BE2C (cell line): ENCODE measurements at regions not wholly inside any gene's neighbourhood (a gene's known extent, or its start where the extent isn't known, plus 50 kb on each side); places are given as distances from the start of the nearest gene placed in this dataset.

Experiments used
- DNase-seq: peaks from one replicate; pipeline ENCODE4 v3.0.0-alpha.2; 2020
- H3K27me3 ChIP-seq: fragments of 250-450 bp; sonication (Bioruptor Pico); 2 replicates; pipeline ENCODE4 v1.5.1; 2020; ENCODE audit warnings: mild to moderate bottlenecking
- H3K36me3 ChIP-seq: fragments of 250-450 bp; sonication (Bioruptor Pico); 2 replicates; pipeline ENCODE4 v1.5.1; 2020; ENCODE audit warnings: mild to moderate bottlenecking
- H3K4me1 ChIP-seq: fragments of 250-450 bp; sonication (Bioruptor Pico); 2 replicates; pipeline ENCODE4 v1.5.1; 2020
- H3K4me3 ChIP-seq: 2 replicates; pipeline ENCODE4 v1.5.1; 2011; ENCODE audit warnings: low read depth, low read length
- H3K9me3 ChIP-seq: fragments of 250-450 bp; sonication (Bioruptor Pico); 2 replicates; pipeline ENCODE4 v1.5.1; 2020
- TF ChIP-seq, protein P1 (sequence below): IDR thresholded peaks from 2 replicates; pipeline ENCODE4 v1.5.1; 2012; ENCODE audit warnings: mild to moderate bottlenecking, low read depth, low read length

DNA sequence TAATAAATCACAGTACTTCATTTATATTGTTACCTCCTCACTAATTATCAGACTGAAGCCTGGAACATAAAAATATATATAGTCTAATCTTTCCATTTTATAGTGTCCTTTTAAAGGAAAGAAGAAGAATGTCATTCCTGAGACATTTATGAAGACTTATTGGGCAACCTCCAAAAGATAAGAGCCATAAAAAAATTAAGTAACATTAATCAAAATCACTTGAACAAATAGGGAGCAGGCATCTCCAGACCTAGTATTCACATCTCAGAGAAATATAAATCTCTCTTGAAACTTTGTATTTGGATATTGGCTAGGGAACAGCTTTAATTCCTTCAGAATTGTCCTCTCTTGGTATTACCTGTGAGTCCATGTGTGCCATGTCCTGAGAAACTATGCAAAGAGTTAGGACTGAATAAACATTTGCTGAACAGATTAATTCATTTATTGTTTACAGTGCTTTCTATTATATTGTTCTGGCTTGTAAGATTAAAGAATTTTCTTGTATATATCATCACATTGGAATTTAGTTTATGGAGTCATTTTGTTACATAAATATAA is 530.5 kb upstream of the LRRC4C start:
- TF ChIP-seq, protein P1, sequence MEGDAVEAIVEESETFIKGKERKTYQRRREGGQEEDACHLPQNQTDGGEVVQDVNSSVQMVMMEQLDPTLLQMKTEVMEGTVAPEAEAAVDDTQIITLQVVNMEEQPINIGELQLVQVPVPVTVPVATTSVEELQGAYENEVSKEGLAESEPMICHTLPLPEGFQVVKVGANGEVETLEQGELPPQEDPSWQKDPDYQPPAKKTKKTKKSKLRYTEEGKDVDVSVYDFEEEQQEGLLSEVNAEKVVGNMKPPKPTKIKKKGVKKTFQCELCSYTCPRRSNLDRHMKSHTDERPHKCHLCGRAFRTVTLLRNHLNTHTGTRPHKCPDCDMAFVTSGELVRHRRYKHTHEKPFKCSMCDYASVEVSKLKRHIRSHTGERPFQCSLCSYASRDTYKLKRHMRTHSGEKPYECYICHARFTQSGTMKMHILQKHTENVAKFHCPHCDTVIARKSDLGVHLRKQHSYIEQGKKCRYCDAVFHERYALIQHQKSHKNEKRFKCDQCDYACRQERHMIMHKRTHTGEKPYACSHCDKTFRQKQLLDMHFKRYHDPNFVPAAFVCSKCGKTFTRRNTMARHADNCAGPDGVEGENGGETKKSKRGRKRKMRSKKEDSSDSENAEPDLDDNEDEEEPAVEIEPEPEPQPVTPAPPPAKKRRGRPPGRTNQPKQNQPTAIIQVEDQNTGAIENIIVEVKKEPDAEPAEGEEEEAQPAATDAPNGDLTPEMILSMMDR = no peak
- DNase-seq = no peak
- H3K9me3 ChIP-seq = no peaks in the 10 kb centered on the region
- no peaks in the 10 kb centered on the region for H3K27me3 ChIP-seq
- no peaks in the 10 kb centered on the region for H3K4me1 ChIP-seq
- no peak overlapping the region for H3K4me3 ChIP-seq
- H3K36me3 ChIP-seq = no peaks in the 10 kb centered on the region

DNA sequence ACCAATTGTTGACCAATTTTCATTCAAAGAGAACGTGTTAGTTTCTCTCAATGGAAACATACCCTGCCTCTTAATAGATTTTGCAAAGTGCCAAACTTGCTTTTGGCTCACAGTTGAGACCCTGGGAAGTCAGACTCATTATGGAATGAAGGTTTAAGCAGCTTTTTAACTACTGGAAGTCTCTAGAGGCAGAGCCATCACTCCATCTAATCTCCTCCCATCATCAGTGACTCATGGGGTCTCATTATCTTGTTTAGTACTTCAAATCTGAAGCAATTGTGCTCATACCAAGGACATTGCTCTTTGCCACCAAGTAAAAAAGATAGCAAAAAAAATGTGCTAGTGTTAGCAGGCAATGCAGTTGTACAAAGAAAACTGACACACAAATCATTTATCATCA is 537.1 kb upstream of the LRRC4C start:
- Histone ChIP-seq H3K4me3 (no peak overlapping the region), H3K4me1 (no peaks in the 10 kb centered on the region), H3K36me3 (no peaks in the 10 kb centered on the region), H3K9me3 (no peaks in the 10 kb centered on the region), H3K27me3 (no peaks in the 10 kb centered on the region)
- no peak for DNase-seq
- TF ChIP-seq, protein P1 = no peak

DNA sequence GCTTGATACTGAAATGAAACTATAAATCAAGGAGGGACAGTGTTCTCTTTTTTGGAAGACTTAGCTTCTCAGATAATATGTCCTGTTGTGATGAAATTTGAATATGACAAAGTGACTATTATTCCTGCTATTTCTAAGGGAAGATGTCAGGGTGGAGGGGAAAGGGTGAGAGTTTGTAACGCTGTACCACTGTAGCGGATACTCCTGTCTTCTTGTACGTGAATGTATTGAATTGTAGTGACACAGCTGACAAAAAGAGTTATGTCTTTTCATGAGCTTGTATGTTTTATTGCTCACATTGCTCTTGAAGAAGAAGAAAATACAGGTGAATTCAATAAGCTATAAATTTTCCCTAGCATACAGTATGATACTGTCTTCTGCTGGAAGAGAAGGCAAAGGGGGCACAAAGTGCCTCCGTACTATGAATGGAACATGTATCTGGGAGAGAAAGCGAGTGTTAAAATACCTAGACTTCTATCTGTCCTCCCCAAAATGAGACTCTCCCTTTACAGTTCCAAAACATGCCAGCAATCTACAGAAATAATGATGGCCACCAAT is 538.5 kb upstream of the LRRC4C start:
- no peak for DNase-seq
- TF ChIP-seq, protein P1 = no peak
- no peaks in the 10 kb centered on the region for H3K9me3 ChIP-seq

DNA sequence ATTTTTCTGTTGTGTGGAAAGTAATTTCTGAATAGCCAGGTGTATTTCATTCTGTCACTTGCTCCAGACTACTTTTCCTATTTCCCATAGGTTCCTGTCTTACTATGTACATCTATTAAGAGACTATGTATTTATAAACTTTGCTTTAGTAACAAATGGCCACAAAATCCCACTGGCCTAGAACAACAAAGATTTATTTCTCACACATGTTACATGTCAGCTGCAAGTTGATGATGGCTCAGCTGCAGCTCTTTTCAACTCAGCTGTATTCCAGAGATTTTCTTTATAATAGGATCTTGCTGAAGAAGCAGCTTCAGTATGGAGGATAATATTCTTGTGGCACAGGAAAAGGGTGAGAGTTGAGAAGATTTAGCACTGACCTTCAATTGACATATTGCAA is 539.6 kb upstream of the LRRC4C start:
- Histone ChIP-seq H3K4me3 (no peak overlapping the region), H3K4me1 (no peaks in the 10 kb centered on the region), H3K27me3 (no peaks in the 10 kb centered on the region), H3K36me3 (no peaks in the 10 kb centered on the region), H3K9me3 (no peaks in the 10 kb centered on the region)
- TF ChIP-seq, protein P1 = no peak
- DNase-seq = no peak

More for the DNA sequence above, 538.5 kb upstream of the LRRC4C start:
- Histone ChIP-seq H3K4me3 (no peak overlapping the region), H3K27me3 (no peaks in the 10 kb centered on the region), H3K36me3 (no peaks in the 10 kb centered on the region), H3K4me1 (no peaks in the 10 kb centered on the region)

DNA sequence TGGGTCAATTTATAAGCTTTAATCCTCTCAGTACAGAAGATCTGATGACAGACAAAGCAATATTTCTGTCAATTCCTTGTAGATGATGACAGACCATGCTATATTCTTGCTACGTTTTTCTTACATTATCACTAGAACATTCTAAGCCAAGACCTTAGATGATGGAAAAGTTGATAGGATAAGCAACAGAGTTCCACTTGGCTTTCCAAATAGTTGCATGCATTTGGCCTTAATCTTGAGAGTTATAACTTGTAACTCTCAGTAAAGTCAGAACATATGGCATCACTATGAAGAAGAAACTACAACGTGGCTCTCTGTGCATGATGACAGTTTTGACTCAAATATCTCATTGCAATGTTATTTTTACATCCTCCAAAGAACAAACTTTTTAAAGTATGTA is 544.3 kb upstream of the LRRC4C start:
- Histone ChIP-seq H3K4me3 (no peak overlapping the region), H3K27me3 (no peaks in the 10 kb centered on the region), H3K36me3 (no peaks in the 10 kb centered on the region), H3K9me3 (no peaks in the 10 kb centered on the region), H3K4me1 (no peaks in the 10 kb centered on the region)
- TF ChIP-seq, protein P1 = no peak
- no peak for DNase-seq

DNA sequence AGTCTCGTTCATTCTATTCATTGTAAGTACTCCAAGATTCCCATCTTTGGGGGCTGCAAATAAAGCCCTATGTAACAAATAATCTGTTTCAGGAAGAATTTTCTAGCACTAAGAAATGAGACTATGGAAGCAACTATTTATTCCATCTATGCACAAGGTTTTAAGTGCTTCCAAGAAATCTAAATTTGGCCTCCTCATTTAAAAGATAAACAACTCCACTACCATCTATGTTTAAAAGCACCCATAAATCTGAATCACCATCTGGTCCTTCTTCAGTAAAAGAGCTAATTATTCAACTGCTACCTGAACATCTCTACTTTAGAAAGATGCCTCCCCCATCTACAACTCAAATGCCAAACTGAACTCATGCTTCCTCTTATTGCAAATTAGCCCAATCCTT is 547.3 kb upstream of the LRRC4C start:
- Histone ChIP-seq H3K9me3 (no peaks in the 10 kb centered on the region), H3K27me3 (no peaks in the 10 kb centered on the region), H3K36me3 (no peaks in the 10 kb centered on the region), H3K4me1 (peaks cover 3% of the 10 kb centered on the region; the same call in 1 of the 2 replicates), H3K4me3 (no peak overlapping the region)
- DNase-seq = no peak
- TF ChIP-seq, protein P1 = no peak
